EL (cell line): ENCODE measurements at regions not wholly inside any gene's neighbourhood (a gene's known extent, or its start where the extent isn't known, plus 50 kb on each side); places are given as distances from the start of the nearest gene placed in this dataset.
"Not testable (repeated sequence)": the region's sequence is repeated elsewhere in the genome, so short reads cannot be mapped to it uniquely, and the experiment has no call there.

Experiments used
- DNase-seq: peaks from one replicate; pipeline ENCODE4 v3.0.0-alpha.2; 2016

GRCh38 chr10:64635906-64636305, 1114.7 kb downstream of the REEP3 start:
- DNase-seq = no peak

GRCh38 chr10:64636461-64636860, 1115.3 kb downstream of the REEP3 start:
- DNase-seq = no peak

DNA sequence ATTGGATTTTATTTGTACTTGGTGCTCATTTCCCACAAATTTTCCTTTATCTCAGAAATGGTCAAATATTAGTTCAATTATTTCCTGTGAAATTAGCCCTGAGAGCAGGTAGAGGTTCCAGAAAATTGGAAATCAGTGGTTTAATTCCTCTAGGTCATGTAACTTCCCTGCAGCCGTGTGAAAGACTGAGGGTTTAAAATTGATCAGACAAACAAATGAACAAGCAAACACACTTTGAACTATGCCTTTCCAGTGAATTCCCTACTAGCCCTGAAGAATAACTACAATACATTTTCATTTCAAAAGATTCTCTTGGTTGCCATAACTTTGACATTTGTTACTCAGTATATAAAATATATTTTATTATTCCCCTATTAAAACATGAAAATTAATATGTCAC, 1116.7 kb downstream of the REEP3 start:
- DNase-seq = no peak

GRCh38 chr10:64648915-64649314, 1127.7 kb downstream of the REEP3 start:
- no peak for DNase-seq

- no peak for DNase-seq
Observed at GRCh38 chr10:64658528-64658927, 1137.3 kb downstream of the REEP3 start.

- DNase-seq = no peak
Observed at GRCh38 chr10:64659311-64659710, 1138.1 kb downstream of the REEP3 start.

DNA sequence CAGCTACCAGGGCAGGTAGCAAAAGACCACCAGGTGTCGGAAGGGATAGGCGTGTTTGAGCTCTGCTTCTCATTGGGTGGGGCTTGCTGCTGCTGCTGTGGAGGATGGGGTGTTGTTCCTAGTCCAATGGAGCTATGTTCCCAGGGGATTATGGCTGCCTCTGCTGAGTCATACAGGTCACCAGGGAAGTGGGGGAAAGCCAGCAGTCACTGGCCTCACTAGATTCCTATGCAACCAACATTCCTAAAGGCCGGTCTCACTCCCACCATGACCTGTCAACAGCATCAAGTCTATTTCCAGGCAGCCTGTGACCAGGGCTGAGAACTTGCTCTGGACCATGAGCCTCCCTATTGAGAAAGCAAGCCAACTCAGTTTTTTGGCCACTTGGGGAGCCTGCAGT, 1160.8 kb downstream of the REEP3 start:
- DNase-seq = no peak

- DNase-seq = no peak
Observed at GRCh38 chr10:64690194-64690593, 1169.0 kb downstream of the REEP3 start.

GRCh38 chr10:64699244-64699643, 1178.0 kb downstream of the REEP3 start:
- DNase-seq = no peak

DNA sequence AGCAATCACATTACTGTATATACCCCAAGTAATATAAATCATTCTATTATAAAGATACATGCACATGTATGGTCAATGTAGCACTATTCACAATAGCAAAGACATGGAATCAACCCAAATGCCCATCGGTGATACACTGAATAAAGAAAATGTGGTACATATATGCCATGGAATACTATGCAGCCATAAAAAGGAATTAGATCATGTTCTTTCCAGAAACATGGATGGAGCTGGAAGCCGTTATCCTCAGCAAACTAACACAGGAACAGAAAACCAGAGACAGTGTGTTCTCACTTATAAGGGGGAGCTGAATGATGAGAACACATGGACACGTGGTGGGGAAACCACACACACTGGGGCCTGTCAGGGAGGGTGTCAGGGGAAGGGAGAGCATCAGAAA, 1180.9 kb downstream of the REEP3 start:
- DNase-seq = not testable (repeated sequence)

DNA sequence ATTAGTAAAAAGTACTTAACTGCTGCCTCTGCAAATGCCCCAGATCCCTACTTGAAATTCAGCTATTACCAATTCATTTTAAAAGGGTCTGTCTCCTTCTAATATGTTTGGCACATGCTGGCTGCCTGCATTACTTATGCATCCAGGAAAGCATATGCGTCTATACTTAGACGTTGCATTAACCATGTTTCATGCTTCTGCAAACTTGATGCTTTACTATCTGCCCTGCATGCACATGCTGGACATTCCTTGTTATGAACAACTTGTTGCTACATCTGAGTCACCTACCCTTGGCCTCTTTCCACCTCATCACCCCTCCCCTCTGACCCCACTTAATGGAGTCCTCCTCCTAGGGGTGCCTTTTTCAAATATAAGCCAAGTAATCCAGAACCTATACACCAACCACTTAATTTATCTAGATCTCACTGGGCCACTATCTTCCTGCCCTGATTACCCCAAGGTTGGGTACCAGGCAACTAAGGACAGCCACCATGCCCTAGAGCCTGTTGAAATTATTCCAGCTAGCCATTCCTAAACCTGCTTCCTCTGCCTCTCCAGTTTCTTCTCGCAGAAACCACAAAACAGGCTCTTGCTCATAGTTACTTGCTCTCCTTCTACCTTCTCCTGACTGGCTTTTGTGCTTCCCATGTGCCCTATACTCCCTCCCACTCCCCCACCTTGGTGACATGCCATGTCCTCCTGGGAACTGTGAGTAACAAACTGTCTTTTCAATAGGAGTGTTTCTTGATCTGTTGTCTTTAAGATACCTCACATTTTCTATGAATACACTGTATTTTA, 1187.9 kb downstream of the REEP3 start:
- no peak for DNase-seq

- no peak for DNase-seq
Observed at GRCh38 chr10:64726466-64726865, 1205.3 kb downstream of the REEP3 start.

- no peak for DNase-seq
Observed at GRCh38 chr10:64731016-64731415, 1209.8 kb downstream of the REEP3 start.

DNA sequence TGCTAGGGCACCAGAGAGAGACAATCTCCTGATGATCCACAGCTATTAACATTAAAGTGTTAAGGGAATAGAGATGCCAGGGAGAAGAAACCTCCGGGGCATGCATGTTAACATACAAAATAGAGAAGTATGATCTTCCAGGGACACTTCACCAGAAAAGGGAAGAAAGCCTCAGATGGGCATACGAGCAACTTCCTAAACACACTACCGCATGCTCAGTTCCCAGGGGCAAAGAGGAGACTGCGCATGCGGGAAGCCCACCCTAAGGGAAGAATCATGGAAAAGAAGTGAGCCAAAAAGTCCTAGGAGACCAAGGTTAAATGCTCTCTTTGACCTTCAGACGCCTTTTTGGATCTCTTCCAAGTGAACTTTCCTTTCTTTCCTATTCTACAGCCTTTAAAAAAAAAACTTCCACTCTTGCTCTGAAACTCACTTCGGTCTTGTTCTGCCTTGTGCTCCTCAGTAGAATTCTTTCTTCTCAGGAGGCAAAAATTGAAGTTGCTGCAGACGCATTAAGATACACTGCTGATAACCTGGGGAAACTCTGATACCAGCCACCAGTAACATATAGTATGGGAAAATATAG, 1211.3 kb downstream of the REEP3 start:
- DNase-seq = no peak

DNA sequence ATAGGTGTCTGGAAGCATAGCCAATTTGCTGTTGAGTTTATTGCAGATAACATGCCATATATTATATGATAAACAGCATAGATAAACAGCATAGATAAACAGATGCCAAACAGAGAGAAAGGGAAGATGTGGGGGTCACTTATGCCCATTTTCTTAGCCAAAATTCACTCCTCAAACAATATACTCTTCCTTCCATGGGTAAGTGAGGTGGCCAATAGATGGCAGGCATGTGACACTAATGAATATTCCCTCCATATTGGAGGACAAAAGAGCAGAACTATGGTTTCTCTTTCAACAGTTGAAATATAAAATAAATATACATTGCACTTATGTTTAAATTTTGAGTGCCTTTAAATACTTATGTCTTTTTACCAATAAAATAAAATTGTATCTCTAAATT, 1212.8 kb downstream of the REEP3 start:
- no peak for DNase-seq

DNA sequence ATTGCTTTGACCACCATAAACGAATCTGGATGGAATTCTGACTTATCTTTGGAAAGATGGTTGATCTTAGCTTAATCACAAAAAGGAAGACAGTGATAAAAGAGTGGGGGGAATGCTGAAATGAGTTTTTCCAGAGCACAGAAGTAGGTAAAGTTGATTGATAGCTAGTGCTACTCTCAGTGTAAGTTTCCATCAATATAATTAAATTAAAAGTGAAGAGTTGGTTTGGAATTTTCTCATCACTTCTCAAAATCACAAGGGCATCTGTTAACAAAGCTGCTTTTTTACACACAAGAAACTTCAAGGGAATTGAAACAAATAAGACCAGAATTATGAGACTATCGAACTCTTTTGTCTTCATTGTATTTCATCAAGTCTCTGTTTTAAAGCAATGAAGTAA, 1217.3 kb downstream of the REEP3 start:
- no peak for DNase-seq

- no peak for DNase-seq
Observed at GRCh38 chr10:64745565-64745964, 1224.4 kb downstream of the REEP3 start.

GRCh38 chr10:64750672-64751071, 1229.5 kb downstream of the REEP3 start:
- DNase-seq = no peak

GRCh38 chr10:64753516-64753915, 1232.3 kb downstream of the REEP3 start:
- no peak for DNase-seq

GRCh38 chr10:64760371-64760770, 1239.2 kb downstream of the REEP3 start:
- DNase-seq = no peak

DNA sequence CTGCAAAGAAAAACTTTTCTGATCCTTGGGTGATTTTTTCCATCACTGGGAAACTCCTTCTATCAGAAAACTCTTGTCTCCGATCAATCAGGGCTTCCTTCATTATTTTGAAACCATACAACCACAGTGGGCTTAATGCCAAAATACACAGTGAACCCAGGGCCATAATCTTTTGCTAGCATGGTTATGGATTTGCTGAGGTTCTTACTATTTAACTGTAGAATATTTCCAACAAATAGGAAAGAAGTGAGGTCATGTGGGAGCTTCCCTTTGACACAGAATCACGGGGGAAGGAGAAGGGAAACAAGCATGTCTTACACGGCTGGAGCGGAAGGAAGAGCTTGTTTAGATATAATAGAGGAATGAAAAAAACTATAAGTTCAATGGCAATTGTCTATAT, 1241.7 kb downstream of the REEP3 start:
- DNase-seq = no peak

DNA sequence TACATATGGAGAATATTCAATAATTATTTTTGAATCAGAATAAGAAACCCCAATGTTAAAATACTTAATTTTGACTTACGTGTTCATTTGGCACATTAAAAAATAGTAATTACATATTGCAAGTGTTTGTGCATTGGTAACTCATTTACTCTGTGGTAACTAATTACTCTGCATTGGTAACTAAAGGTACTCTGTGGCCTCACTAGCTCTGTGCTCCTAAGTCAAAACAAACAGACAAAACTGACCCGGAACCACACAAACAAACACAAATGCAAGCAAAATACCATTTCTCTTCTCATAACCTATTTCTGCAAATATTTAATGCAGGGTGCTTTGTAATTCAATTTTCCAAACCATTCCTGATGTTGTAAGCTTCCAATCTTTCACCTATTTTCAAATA, 1244.3 kb downstream of the REEP3 start:
- no peak for DNase-seq

GRCh38 chr10:64771253-64772050, 1250.3 kb downstream of the REEP3 start:
- no peak for DNase-seq

GRCh38 chr10:64773357-64773756, 1252.2 kb downstream of the REEP3 start:
- no peak for DNase-seq
